B cell (primary cell): ENCODE measurements at regions not wholly inside any gene's neighbourhood (a gene's known extent, or its start where the extent isn't known, plus 50 kb on each side); places are given as distances from the start of the nearest gene placed in this dataset.

Experiments used
- CTCF ChIP-seq: fragments of 200-600 bp; IDR thresholded peaks from one replicate; pipeline ENCODE4 v1.8.0; 2022; ENCODE audit warnings: antibody characterized with exemption, mild to moderate bottlenecking
- EZH2 ChIP-seq: IDR thresholded peaks from 2 replicates; pipeline ENCODE4 v1.6.1; 2012; ENCODE audit warnings: borderline replicate concordance, low read depth, mild to moderate bottlenecking, moderate library complexity, low read length; ENCODE audit not compliant: insufficient read depth, poor library complexity, severe bottlenecking

- TF ChIP-seq EZH2 (no peak), CTCF (no peak)
Observed at GRCh38 chr21:20946701-20947100, 51.5 kb upstream of the NCAM2 start.
